GM12801 (cell line): ENCODE measurements at regions not wholly inside any gene's neighbourhood (a gene's known extent, or its start where the extent isn't known, plus 50 kb on each side); places are given as distances from the start of the nearest gene placed in this dataset.

Source experiments
- TF ChIP-seq, protein P1 (sequence below): IDR thresholded peaks from one replicate; pipeline ENCODE4 v1.5.1; 2011; ENCODE audit warnings: control low read depth; ENCODE audit not compliant: insufficient read length; ENCODE audit errors: extremely low read depth

DNA sequence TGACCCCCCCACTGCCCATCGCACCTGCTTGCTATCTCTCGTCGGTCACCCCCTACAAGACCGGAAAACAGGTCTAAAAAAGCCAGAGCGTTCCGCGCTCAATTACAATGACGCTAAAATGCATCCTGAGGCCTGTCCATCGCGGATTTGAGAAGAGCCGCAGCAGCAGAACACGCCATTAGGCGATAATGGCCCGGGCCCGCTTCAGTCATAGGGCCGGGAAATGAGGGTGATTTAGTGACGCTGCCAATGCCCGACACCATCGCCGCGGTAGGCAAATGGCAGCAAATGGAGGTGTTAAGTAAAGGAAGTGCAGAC is 64.1 kb upstream of the SSX2IP start:
- TF ChIP-seq, protein P1, sequence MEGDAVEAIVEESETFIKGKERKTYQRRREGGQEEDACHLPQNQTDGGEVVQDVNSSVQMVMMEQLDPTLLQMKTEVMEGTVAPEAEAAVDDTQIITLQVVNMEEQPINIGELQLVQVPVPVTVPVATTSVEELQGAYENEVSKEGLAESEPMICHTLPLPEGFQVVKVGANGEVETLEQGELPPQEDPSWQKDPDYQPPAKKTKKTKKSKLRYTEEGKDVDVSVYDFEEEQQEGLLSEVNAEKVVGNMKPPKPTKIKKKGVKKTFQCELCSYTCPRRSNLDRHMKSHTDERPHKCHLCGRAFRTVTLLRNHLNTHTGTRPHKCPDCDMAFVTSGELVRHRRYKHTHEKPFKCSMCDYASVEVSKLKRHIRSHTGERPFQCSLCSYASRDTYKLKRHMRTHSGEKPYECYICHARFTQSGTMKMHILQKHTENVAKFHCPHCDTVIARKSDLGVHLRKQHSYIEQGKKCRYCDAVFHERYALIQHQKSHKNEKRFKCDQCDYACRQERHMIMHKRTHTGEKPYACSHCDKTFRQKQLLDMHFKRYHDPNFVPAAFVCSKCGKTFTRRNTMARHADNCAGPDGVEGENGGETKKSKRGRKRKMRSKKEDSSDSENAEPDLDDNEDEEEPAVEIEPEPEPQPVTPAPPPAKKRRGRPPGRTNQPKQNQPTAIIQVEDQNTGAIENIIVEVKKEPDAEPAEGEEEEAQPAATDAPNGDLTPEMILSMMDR = no peak

DNA sequence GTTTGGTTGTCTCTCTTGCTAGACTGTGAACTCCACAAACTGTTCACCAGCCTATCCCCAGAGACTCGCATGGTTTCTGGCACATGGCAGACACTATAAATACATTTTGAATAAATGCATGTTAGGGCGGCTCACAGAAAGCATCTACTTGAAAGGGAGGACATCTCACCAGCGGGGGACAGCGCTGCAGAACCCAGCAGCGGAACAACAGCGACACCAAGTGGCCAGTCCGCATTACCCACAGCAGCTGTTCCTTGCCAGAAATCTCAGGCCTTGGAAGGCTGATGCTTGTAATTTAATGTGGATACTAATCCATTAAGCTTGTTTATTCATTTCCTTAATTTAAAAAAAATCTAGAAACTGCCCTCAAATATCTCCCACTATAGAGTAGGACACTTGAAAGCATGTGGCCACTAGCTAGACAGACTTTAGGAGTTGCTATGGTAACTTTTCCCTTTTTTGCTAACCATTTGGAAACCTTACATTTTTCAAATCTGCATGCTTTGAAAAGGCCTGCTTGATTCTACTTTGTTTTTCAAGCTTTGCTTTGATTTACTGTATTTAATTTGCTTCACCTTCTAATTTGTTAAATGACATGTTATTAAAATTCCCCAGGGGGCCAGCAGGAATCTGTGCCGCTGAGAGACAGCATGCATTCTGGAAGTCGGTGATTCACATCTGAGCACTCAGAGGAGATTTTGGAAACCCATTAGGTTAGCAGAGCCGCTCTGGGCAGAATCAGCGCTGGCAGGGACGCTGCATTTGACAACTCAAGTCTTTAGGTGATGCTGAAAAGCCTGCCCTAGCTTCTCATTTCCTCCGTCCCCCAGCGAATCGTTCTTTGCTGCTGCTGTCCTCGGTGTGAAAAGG is 63.5 kb upstream of the SSX2IP start:
- TF ChIP-seq, protein P1 = peak; percentile 73

DNA sequence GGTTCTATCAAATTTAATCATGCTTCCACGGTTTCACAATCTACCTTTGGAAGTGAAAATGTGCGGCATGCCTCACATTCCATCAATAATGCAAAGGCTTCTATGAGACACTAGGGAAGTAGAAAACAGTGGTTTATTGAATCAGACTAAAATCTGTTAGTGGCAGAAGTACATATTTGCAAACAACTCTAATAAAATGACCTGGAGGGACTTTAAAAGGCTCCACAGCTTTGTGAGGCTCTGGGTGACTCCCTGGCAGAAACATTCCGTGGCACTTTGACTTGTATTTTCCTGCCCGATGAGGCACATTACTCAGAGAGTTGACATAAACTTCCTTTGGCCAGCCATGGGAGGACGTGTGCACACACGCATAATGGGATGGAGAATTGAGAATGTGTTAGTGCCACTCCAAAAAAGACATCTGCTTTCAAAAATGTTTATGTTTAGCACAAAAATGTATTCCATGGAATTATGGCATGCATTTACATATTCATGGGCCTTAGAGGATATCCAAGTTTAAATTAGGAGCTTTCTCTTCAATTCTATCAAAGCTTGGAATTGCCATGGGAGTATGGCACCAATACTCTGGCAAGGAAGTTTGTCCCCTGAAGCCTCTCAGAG is 60.0 kb upstream of the SSX2IP start:
- TF ChIP-seq, protein P1 = no peak

DNA sequence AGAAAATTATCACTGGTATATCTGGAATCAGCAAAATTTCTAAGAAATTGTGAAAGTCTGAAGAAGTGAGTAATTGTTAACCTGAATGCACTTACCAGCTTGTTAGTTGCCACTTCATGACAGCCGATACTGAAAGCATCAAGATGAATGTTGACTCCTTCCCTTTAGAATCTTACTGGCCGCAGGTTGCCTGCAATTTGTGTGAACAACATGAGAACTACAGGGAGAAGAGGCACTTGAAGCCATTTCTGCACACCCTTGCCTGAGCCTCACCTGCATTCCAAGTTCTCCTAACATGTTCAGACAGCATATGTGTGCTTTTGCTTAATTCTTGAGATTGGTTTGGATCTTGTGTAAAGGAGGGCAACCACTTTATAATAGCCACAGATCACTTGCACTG is 59.2 kb upstream of the SSX2IP start:
- TF ChIP-seq, protein P1 = no peak

DNA sequence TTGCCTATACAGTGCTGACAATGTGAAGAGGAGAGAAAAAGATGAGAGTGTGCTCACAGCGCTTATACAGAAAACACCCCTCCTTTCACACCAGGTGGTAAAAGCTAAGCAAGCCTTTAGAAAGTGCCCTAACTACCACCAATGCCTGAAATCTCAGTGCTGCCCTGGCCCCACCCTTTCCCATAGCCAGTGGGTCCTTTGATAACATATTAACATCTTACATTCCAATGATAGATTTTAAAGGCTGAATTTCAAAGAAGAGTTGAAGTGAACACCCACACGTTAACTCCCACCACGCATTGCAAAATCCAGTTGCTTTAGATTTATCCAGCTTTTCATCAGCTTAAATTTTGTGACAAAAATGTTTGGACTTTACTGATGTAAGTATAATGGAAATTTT is 58.1 kb upstream of the SSX2IP start:
- TF ChIP-seq, protein P1 = no peak

DNA sequence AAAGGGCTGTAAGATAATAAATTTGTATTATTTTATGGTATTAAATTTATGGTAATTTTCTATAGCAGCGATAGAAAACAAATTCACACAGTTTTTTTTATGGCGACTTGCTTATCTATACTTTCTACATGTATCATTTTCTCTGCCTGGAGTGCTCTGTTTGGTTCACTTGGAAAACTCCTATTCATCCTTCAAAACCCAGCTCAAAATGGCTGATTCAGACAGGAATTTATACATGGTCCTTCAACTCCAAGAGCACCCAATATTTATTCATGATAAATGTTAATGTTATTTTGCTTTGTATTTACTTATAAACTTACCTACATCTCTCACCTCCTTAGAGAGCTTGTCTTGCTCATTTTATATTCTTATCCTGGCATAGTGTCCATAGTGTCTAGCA is 55.6 kb upstream of the SSX2IP start:
- TF ChIP-seq, protein P1 = no peak

DNA sequence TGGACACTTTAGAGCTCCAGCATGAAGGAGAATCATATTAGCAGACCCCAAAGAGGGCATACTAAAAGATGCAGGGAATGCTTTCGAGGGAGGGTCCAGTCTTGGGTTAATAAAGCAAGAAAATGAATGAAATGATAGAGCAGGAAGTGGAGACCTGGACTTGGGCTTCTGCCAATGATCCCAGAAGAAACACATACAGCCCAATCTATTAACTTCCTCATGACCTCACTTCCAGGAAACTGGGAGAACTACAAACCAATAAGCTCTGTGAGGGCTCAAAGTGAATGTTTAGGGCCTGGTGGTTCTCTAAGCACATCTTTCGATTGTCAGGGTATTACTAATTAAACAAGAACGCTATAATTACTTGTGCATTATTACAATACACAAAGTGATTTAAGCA is 53.6 kb upstream of the SSX2IP start:
- TF ChIP-seq, protein P1 = no peak
